ENCODE measurements at regions not wholly inside any gene's neighbourhood (a gene's known extent, or its start where the extent isn't known, plus 50 kb on each side); places are given as distances from the start of the nearest gene placed in this dataset.

DNA sequence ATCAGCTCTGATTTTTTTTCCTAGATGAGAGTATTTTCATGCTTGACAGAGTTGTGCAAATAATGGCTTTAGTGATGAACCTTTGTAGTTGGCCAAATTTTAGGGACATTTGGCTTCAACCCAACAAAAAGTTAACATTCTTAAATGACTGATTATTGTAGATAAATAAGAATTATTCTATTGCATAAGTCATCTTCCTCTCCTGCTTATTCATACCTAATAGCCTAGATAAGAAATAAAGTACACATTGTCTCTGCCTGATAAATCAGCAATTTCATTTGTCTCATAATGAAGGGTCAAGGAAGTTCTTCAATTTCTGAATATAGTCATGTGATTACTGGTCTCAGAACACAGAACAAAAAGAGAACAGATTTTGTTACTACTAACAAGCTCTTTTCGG, 428.9 kb upstream of the IL12A start:
- no peak for DNase-seq

DNA sequence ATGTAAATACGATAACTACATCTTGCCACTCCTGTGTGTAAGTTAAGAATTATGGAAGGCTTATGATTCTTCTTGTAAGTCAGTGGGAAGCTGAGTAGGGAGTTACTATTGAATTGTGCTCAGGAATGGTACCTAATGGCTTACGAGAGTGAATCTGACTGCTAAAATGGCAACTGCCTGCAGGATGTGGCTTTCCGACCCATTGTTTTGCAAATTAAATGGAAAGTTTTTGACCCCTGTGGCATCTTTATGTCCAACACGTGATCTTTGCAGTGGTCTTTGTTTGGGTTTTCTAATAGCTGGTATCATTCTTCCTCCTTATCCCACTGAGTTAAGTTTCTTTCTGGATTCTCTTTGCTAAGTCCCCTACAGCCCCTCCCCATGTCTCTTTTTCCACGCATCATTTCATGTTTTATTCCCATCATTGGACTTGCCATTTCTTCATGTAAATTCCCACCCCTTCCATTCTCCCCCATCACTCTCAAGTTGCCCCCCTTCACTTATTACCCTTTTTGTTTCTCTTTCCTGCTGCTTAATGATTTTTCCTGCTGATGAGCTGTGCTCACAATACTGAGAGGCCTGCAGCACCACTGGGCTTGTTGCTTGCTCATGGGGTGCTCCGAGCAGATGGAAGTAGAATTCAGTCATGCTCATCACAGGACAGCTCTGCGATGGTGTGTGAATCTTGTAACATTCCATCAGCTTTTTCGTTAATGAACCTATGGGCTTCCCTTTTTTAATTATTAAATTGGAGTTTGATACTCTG, 428.2 kb upstream of the IL12A start:
- no peak for DNase-seq

DNA sequence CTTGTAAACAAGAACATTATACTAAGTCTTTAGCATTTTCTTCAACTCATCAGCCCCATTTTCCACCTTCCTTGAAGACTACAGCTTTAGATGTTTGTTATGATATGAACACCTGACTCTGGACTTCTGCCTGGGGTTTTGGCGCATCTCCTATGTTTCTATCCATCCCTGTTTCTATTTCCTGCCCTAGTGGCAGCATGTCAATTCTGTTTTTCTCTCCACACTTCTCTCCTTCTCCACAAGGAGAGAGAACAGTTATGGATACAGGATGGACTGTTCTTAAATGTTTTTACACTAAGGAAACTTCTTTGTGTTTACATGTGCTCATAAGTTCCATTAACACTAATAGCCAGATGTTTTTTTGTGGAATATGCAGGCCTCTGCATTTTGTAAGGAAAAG, 423.3 kb upstream of the IL12A start:
- no peak for DNase-seq

DNA sequence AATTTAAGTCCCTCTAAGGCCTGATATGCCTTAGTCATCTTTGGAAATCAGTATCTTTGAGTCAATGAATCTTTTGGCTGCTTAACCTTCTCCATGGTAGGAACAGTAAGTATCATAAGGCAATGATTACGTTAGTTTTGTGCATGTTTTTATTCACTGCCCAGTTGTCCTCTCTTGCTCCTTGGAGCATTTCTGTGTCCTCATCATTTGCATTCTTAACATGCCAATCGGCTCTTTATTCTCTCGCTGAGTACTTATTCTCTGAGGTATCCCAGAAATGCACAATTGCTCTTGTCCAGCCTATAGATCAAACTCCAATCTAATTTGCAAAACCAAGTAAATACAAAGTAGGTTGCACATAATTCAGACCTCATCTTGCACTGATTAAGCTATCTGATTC, 405.0 kb upstream of the IL12A start:
- no peak for DNase-seq

DNA sequence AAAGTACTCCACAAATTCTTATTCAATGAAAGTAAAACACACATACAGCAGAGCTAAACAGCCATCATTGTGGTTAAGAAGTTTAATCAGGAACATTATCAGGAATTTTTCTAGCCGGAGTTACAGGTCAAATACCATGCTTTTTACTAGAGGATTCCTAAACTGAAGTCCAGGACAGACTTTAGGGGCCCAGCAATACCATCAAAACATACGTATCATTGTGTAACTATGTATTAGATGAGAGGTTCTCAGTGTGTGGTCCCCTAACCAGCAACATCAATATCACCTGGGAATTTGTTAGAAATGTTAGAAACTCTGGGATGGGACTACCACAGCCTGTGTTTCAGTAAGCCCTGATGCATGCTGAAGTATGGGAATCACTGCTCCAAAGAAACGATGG, 404.2 kb upstream of the IL12A start:
- no peak for DNase-seq

DNA sequence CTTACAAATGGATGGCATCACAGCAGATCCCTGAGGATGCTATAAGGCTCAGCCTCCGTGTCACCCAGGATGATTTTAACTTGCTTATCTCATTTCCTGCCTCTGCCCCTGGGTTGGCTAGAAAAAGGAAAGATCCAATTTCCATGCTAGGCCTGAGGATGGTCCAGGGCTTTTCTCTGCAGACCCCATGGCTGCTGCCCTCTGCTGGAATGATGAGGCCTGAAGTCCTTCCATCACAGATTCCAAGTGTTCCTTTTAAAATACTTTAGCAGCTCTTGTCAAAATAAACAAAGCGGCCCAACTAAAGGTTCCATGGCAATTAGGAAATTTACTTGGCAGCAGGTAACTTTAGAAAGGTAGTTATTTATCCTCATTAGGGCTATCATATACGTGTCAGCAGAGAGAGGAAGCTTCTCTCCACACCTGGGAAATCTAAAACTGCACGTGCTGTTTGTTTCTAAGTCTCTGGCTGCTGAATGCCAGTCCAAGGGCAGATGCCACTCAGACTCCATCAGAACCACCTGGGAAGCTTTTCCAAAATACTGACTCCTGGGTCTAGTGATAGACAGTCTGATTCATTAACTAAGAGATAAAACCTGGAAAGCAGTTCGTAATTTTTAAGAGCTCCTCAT, 401.9 kb upstream of the IL12A start:
- no peak for DNase-seq

DNA sequence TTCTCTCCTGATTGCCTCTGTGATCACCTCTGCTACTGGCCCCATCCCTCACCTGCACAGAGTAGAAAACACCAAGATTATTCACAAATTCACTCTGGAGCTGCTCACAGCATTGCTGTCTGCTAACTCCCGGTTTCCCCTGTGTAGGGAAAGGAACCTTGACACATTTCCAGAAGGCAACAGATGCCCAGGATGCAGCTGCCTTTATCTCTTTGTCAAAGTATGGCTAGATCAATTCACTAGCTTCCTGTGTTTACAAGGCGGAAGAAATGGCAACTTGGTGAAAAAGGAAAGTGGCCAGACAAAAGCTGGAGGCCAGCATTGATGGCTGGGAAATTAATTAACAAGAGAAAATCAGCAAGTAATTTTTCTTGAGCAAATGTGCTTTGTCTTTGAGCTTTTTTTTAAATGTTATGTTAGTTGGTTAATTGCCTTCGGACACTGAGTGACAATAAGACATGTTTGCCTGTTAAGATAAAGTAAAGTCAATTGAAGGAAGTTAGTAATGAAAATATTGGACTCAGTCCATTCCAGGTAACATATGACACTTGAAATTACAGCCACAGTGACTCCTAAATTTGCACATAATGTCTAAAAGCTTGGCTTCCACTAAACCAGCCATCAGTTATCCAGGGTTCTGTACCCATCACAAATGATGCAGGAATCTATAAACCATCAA, 394.6 kb upstream of the IL12A start:
- no peak for DNase-seq

DNA sequence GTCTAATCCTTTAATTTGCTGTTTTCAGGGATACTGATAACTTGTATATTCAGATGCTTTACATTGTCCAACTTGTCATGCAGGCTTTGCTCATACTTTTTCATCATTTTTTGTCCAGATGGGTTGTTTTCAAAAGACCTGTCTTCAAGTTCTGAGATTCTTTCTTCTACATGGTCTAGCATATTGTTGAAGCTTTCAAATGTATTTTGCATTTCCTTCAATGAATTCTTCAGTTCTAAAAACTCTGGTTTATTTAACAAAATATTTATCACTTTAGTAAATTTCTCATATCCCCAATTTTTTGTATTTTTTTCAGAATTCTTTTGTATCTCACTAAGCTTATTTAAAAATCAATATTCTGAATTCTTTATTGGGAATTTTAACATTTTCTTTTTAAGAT, 388.3 kb upstream of the IL12A start:
- no peak for DNase-seq

DNA sequence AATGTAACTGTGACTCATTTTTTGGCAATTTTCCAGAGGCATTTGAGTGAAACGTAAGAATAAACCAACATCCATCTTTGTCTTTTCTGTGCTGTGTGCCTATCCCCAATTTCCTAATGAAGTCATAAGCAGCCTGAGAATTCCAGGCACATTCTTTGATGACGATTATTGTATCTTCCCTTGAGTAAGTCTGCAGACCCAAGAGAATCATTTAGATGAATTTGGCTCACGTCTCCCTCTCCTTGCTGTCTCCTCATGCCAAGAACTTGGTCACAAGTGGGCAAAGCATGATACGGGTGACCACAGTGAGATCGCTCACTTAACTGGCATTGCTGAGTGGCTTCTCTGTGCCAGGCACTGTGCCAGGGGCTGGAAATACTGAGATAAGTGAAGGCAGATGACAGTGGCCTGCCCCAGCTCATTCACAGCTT, 384.5 kb upstream of the IL12A start:
- no peak for DNase-seq

DNA sequence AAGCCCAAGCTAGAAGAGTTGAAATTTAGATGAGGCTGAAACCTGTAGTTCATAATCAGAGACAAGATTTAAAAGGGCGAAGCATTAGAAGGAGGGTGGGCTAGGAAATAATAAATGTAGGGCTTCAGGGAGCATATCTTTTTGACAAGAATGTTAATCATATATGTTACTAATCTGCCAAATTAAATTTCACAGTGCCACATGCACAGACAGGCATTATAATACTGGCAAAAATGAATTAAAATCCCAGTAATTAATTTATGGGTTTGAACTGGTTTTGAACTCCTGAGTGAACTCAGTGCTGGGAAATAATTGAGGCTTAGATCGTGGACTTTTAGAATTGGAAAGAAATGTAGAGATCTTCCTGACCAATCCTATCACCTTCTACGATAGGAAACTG, 383.5 kb upstream of the IL12A start:
- no peak for DNase-seq

DNA sequence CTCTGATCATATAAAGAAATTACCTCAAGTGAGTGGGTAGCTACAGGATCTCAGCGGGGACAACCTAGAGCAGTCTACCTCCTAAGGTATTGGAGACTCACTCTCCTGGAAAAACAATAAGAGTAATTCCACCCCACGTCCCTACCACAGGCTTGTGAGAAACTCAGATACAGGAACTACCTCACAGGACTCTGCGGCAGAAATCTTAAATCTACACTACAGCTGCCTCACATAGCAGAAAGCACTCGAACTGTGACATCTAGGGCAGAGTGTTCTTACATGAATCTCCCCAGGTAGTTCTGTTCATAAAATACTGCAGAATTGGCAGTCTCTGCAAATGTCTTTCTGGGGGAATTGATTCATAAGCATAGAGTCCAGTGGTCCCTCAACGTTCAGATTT, 382.9 kb upstream of the IL12A start:
- DNase-seq, result no peak

DNA sequence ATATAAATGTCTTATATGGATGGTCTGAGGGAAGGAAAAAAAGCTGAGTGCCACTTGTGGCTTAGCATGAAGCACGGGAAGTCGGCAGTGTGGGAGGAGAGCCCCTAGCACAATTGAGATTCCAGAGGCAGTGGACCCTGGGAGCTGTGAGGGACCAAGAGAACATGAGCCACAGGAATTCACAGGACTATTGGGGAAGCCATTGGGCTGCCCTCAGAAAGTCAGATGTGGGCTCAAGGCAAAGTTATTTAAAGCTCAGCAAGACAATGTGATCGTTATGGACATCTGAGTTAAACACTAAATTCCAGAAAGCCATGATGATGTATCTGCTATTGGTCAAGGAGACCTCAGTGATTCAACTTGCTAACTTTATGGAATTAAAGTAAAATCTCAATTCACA, 380.8 kb upstream of the IL12A start:
- DNase-seq, result no peak

DNA sequence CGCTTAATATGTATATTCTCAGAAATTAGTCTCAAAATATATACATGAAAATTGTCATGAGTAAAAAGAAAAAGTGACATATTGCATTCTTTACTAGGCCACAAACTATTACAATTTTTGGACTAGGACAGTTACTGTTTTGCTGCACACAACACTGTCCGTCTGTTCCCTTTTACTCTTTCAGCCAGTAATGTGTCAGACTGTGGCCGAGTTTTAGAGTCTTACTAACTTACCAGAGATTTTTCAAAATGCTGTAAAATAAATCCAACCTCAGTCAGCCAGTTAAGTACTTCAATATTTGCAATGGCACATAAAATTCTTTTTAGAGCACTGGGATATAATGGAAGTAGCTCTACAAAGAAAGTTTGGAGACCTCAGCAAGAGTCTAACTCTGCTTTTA, 380.3 kb upstream of the IL12A start:
- DNase-seq, result no peak

DNA sequence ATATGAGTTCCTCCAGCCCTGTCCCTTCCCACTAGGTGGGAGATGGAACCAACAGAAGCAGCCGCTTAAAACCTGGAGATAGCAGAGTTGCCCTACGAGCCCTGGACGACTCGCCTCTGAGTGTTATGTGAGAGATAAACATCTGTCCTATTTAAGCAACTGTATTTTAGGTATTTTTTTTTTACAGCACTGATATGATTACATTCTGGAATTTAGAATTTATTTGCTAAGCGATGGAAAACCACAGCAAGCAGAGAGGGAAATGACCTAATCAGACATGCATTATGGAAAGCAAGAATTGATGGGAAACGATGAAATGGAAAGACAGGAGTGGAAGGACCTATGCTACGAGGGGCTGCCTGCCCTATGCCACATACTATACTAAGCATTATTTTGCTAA, 379.0 kb upstream of the IL12A start:
- DNase-seq, result no peak

DNA sequence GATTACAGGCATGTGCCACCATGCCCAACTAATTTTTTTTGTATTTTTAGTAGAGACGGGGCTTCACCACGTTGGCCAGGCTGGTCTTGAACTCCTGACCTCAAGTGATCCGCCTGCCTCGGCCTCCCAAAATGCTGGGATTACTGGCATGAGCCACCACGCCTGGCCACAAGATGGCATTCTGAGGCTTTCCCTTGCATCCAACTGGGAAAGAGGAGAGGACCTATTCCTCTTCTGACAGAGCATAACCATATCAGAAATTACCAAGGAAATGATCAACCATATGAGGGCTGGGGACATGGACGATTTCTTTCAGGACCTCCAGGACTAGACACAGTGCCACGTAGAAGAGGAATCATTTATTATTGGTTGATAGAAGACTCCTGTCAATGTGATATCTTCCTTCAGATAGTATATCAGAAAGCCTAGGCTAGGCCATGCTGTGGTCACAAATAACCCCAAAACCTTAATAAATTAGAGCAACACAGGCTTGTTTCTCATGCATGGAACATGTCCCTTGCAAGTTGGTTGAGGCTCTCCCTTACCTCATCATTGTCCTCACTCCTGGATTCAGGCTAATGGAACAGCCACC, 372.3 kb upstream of the IL12A start:
- no peak for DNase-seq

DNA sequence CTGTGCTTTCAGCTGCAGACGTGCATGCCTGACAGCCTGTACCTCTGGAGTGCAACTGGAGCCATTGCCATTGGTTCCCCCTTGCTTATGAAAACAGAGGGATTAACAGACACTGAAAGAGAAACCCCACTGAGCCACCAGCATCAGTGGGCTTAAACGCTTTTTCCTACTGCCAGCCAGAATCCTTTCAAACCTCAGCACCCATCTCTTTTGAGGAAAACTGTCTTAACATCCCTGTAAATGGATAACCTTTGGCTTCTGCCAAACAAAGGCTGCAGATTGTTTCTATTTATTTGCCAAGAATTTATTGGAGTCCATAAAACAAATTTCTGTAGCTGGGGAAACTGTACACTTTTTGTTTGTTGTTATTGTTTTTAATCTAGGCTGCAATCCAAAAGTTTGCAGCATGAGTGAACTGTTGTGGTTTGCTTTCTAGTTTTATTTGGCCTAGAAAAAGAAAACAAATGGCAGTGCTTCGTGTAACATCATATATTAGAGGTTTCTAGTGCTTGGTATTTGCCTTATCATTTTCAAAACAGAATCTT, 369.2 kb upstream of the IL12A start:
- no peak for DNase-seq

DNA sequence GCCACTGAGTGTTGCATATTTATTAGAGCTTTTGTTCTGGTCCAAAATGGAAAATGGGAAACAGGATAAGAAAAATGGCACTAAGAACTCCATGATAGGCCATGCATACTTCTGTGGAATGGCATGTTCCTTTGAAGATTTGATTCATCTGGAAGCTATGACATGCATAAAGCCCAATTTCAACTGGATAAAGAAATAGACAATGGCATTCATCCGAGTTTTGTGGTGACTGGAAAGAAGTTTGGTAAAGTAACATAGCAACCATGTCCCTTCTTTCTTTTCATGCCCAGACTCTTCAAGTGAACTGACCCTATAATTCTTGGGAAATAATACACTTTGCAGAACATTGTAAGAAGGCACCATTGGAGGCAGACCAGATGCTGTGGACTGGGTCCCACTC, 368.4 kb upstream of the IL12A start:
- DNase-seq, result no peak

DNA sequence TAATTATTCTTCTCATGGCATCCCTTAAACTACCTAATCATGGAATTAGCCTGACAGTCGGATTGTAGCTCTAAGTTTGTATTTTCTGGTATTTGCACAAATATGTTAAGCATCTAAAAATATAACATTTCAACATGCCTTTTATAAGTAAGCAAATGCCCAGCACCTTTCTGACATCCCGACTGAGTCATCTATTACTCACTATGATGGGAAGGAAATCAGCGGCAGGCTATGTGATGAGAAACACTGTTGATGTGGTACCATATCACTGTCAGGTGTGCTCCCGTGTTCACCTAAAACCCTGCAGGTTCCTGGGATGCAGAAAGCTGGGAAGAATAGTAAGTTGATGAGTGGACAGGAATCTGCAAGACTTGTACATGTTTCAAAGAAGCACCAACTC, 367.8 kb upstream of the IL12A start:
- DNase-seq, result no peak

DNA sequence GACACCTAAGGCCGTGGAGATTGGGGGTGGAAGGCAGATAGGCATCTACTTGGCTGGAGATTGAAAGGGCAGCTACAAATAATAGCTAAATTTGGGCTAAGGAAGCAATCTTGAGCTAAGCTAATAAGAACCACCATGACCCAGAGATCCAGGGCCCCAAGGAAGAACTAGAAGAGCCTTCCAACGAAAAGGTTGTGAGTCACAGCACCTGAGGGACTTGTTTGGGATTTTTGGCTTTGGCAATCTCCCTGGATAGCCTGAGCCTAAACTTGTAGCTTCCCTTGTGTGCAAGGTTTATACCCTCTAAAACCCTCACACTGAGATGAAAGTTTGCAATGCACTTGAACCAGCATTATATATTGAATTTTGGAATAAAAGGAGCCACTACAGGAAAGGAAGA, 364.0 kb upstream of the IL12A start:
- no peak for DNase-seq

DNA sequence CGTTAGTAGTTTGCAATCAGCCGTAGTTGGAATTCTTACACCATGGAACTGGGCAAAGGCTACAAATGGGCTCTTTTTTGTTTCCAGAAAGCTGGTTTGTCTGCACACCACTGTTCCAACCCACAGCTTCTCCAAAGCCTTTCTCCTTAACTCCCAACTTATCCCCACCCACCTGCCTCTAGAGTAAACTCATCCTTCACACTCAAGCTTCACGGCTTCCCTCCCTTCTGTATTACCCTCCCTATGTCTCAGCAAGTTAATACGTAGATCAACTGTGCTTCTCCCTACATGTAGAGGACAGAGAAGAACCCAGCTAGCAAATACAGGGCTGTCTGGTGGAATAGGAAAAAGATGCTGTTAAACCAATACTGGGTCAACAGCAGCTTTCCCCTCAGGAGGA, 363.0 kb upstream of the IL12A start:
- no peak for DNase-seq

DNA sequence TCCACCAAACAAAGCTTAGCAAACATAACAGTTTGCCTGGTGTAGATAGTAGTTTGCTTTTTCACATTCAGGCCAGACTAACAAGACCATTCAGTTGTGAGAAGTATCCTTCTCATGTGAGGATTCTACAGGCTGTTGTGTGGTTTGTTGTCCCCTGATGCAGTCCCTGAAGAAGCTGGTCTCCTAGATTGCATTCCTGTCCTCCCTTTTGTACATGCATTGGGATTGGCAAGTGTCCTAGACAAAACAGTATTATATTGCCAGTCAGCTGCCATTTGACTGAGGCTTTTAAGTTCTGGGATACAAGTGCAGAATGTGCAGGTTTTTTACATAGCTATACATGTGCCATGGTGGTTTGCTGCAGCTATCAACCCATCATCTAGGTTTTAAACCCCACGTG, 362.0 kb upstream of the IL12A start:
- DNase-seq, result no peak

DNA sequence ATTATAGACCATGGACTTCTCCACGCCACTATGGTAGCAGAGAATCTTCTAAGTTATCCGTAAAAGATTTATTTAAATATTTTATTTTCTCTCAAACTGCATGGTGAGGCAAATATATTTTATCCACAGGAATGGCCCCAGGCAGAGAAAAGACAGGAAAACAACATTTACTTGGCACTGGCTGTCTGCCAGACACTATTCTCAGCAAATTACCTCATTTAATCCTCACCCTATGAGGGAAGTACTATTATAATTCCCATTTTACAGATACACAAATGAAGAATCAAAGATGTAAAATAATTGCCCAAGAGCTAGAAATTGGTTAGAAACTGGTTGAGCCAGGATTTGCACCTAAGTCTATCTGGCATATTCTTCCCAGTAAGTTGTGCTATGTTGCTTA, 361.4 kb upstream of the IL12A start:
- no peak for DNase-seq

DNA sequence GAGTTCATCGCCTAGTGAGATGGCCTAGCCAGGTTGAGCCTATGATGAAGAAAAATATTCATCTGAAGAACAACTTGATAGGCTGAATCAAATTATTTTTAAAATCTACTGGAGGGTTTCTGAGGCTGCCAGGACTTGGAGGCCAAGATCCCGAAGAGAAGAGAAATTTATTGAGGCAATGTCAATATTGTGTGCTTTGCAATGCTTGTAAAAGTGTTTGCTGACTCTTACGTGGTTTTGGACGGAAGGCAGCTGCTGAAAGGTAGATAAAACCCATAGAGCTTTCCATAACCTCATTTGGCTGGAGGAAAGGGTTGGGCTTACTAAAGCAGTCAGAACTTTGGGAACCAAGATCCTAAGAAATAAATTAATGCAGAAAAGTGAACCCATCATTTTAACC, 361.0 kb upstream of the IL12A start:
- DNase-seq, result no peak
